Muscle of leg (tissue), 3 donors: ENCODE measurements at regions not wholly inside any gene's neighbourhood (a gene's known extent, or its start where the extent isn't known, plus 50 kb on each side); places are given as distances from the start of the nearest gene placed in this dataset.

Experiments
- DNase-seq: peaks from one replicate; pipeline ENCODE4 v3.0.0; 2013
- H3K27ac ChIP-seq: one replicate; pipeline ENCODE4 v1.5.1; 2013; ENCODE audit warnings: mild to moderate bottlenecking, low read length, control low read depth
- H3K27me3 ChIP-seq: one replicate; pipeline ENCODE4 v1.6.1; 2013; ENCODE audit warnings: low read length; ENCODE audit not compliant: control insufficient read depth, insufficient read depth
- H3K36me3 ChIP-seq: one replicate; pipeline ENCODE4 v1.6.1; 2013; ENCODE audit warnings: low read length; ENCODE audit not compliant: control insufficient read depth, insufficient read depth
- H3K4me1 ChIP-seq: one replicate; pipeline ENCODE4 v1.6.1; 2013; ENCODE audit warnings: low read length; ENCODE audit not compliant: control insufficient read depth, insufficient read depth
- H3K4me3 ChIP-seq: one replicate; pipeline ENCODE4 v1.5.1; 2013; ENCODE audit warnings: low read length, control low read depth
- H3K9me3 ChIP-seq: replicated peaks from 2 replicates; pipeline ENCODE4 v1.6.1; 2013; ENCODE audit warnings: low read depth, low read length; ENCODE audit not compliant: control insufficient read depth
- WGBS: methylation state at CpG from one replicate; pipeline ENCODE4 v1.1.5; 2013; ENCODE audit warnings: missing lambda C conversion rate; ENCODE audit not compliant: insufficient coverage; 5-methylcytosine and 5-hydroxymethylcytosine counted together

DNA sequence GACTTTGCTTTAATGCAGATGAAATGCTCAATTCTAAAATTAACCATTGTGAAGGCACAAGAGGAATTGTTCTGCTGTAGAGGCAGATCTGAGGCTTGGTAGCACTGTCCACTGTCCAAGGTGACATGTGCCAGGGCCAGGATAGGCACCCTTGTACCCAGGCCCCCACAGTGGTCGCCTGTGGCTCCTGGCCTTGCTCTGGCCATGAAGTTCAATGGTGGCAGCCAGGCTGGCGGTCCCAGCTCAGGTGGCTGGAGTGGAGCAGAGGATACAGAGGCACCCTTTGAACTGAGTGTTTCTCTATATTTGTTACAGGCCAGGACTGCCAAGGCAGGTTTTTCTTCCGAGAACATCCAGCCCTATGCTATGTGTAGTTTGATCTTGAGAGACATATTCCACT is 102.6 kb downstream of the PTGS2 start:
- 100% methylated on average over 1 of the region's 3 CpGs for WGBS
- Histone ChIP-seq H3K36me3 (no peaks in the 10 kb centered on the region), H3K27ac (no peak overlapping the region), H3K4me1 (no peaks in the 10 kb centered on the region), H3K4me3 (no peak overlapping the region), H3K27me3 (no peaks in the 10 kb centered on the region), H3K9me3 (no peaks in the 10 kb centered on the region)
- DNase-seq, result no peak

DNA sequence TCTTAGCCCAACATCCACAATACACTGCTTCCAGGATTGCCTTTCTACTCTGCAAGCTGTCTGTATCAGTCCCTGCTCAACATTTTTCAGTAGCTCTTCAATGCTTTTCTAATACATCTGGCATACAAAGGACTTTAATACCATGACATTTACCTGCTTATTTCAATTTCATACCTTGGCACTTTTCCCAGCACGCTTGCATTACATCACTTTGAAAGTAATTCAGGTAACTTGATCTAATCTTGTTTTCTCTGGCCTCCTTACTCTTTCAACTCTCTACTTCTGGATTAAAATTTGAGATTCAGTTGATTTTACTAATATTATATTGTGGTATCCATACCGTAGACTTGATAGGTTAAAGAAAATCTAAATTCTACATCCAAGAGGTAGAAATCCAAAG is 103.0 kb downstream of the PTGS2 start:
- Histone ChIP-seq H3K36me3 (no peaks in the 10 kb centered on the region), H3K27me3 (no peaks in the 10 kb centered on the region), H3K9me3 (no peaks in the 10 kb centered on the region), H3K27ac (no peak overlapping the region), H3K4me3 (no peak overlapping the region), H3K4me1 (no peaks in the 10 kb centered on the region)
- no peak for DNase-seq
- no CpG with 5 or more reads among the region's 2 CpGs for WGBS

DNA sequence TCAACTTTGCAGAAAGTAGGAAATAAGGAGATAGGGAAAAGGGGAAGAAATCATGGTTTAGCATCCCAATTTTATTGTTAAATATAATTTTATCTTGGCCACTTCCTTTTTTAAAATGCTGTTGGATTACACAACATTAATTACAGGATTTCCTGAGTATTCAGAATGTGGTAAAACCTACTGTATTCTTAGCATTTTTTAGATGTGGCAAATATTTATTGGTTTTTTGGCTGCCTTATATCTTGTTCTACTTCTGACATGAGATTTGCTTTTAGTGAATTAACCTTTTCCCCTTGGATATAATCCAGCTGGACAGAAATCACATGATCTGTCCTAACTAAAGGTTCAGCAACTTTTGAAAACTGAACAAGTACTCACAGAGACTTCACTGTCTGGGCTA is 104.9 kb downstream of the PTGS2 start:
- H3K4me3 ChIP-seq, result no peak overlapping the region
- H3K27ac ChIP-seq, result peak overlapping the region; percentile 38
- H3K27me3 ChIP-seq, result no peaks in the 10 kb centered on the region
- DNase-seq, result peak; percentile 56
- H3K4me1 ChIP-seq, result no peaks in the 10 kb centered on the region
- H3K9me3 ChIP-seq, result no peaks in the 10 kb centered on the region
- no peaks in the 10 kb centered on the region for H3K36me3 ChIP-seq

DNA sequence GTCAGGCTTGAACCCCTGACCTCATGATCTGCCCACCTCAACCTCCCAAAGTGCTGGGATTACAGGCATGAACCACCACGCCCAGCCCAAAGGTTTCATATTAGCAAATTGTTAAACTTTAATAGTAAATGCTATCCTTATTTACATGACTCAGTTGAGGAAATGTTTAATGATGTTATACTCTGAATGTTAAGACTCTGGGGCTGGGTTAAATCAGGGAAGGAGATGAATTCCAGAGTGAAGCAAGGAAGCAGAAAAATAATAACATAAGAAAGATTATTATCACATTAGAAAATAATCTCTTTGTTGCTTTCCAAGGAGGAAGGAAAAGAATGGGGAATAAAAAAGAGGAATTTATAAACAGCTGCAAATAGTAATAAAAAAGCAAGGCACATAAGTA is 105.3 kb downstream of the PTGS2 start:
- no CpG with 5 or more reads among the region's 1 CpG for WGBS
- no peak for DNase-seq
- Histone ChIP-seq H3K27ac (no peak overlapping the region), H3K27me3 (no peaks in the 10 kb centered on the region), H3K36me3 (no peaks in the 10 kb centered on the region), H3K4me1 (no peaks in the 10 kb centered on the region), H3K9me3 (no peaks in the 10 kb centered on the region), H3K4me3 (no peak overlapping the region)

DNA sequence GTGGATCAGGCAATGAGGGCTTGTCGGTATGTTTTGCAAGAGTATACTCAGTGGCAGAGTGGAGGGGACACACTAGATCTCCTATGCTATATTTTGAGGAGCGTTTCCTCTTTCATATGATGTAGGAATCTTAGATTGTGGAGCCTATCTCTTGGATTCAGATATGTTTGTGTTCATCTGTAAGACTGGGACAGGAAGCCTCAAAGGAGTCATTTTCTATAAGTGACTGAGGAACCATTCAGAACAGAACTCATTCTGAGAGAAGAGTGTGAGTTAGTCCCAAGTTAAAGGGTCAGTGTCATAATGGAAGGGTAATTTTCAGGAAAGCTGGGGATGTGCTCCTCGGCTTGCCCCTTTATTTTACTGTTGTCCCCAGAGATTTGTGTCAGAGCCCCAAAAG is 107.7 kb downstream of the PTGS2 start:
- no peak for DNase-seq
- no peak overlapping the region for H3K27ac ChIP-seq
- H3K4me3 ChIP-seq, result no peak overlapping the region
- WGBS, result 90% methylated on average over 3 of the region's 3 CpGs
- no peaks in the 10 kb centered on the region for H3K27me3 ChIP-seq
- no peaks in the 10 kb centered on the region for H3K36me3 ChIP-seq
- H3K9me3 ChIP-seq, result no peaks in the 10 kb centered on the region
- no peaks in the 10 kb centered on the region for H3K4me1 ChIP-seq

DNA sequence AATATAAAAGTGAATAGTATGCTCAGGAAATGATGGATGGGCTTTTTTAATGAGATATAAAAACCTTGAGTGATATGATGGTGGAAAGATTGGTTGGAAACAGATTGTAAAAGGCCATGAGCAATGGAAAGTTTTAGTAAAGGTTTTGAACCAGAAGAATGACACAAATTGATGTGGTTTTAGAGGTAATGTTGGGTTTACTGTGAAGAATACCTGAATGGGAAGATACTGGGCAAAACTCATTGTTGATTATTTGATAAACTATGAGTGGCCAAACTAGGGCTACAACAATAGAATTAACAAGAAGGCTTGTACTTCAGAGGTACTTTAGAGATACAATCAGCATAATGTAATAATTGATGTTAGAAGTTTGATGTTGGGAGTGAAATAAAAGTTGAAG is 108.5 kb downstream of the PTGS2 start:
- DNase-seq, result no peak
- no peaks in the 10 kb centered on the region for H3K27me3 ChIP-seq
- H3K27ac ChIP-seq, result no peak overlapping the region
- no peaks in the 10 kb centered on the region for H3K36me3 ChIP-seq
- H3K4me1 ChIP-seq, result no peaks in the 10 kb centered on the region
- H3K4me3 ChIP-seq, result no peak overlapping the region
- H3K9me3 ChIP-seq, result no peaks in the 10 kb centered on the region

DNA sequence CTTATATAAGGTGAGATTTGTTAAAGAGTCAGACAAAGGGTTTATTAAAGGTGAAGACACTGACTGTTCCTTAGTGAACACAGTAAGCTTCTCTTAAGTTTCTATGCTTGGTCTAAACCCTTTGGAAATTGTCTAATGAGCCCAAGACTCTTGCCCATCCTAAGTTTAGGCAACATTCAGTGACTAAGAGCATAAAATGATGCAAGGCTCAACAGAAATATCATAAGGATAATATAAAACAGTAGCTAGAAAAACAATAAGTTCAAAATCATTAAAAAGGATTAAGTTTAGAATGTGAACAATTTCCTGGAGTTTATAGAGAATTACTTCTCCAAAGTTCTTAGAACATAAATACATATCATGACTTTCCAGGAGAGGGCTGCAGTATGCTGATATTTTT is 108.9 kb upstream of the PDC start:
- Histone ChIP-seq H3K27ac (no peak overlapping the region), H3K27me3 (no peaks in the 10 kb centered on the region), H3K9me3 (no peaks in the 10 kb centered on the region), H3K4me3 (no peak overlapping the region), H3K36me3 (no peaks in the 10 kb centered on the region), H3K4me1 (no peaks in the 10 kb centered on the region)
- DNase-seq, result no peak

DNA sequence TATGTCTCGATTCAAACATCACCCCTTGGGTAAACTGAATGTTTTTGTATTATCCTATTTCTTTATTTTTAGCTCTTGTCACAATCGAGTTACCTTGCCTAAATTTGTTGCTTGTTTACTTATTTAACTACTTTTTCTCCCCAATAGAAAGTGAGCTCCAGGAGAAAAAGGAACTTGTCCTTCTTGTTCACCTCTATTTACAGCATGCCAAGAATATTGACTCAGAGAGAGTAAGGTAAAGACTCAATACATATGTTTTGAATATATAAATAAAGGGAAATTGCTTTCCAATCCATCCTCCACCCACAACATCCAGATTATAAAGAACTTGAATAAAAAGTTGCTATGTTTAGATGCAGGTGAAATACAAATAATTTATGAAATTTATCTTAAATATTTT is 107.3 kb upstream of the PDC start:
- Histone ChIP-seq H3K4me3 (no peak overlapping the region), H3K36me3 (no peaks in the 10 kb centered on the region), H3K4me1 (no peaks in the 10 kb centered on the region), H3K27ac (no peak overlapping the region), H3K9me3 (no peaks in the 10 kb centered on the region), H3K27me3 (no peaks in the 10 kb centered on the region)
- no CpG with 5 or more reads among the region's 2 CpGs for WGBS
- no peak for DNase-seq

DNA sequence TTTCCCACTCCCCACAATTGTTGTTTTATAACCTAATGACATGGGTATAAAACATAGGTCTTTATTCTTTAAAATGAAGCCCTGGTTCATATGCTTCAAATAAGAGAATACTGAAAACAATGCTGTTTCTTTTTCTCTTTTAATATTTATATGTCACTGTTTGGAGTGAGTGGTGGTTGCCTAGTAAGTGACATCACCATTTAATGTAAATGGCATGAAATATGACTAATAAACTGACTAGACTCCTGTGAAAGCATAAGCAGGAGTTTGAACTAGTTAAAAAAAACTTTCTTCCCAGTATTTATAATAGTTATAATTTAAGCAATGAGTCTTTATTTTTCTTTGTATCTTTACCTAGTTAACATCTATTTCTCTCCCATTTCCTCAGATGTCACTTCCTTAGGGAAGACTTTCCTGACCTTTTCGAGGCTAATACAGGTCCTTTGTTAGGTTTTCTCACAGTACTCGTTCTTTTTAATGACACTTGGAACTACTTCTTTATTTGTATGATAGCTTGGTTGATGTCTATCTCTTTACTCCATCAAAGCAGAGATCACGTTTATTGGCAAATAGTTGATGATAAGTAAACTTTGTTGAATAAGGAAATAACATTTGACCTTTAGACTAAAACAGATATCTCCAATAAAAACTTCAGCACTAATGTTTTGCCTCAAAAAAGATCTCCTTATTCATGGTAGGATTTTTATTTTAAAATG is 105.4 kb upstream of the PDC start:
- no peaks in the 10 kb centered on the region for H3K36me3 ChIP-seq
- no peak overlapping the region for H3K27ac ChIP-seq
- no peak overlapping the region for H3K4me3 ChIP-seq
- no peaks in the 10 kb centered on the region for H3K4me1 ChIP-seq
- WGBS, result no CpG with 5 or more reads among the region's 3 CpGs
- DNase-seq, result no peak
- no peaks in the 10 kb centered on the region for H3K9me3 ChIP-seq
- H3K27me3 ChIP-seq, result no peaks in the 10 kb centered on the region

DNA sequence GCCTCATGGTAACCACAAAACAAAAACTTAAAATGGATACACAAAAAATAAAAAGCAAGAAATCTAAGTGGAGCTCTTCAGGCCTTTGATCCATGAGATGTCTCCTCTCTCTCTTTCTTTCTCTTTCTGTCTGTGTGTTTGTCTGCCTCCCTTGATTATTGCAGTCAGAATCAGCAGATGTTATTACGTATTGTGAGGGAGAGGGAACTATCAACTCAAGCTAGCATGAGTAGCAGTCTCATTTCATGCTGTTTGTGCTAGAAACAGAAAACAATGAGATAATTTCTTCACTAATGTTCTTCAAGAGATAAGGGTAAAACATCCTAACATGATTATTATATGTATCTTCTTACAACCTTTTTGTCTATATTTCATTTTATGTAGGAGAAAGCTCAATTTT is 103.7 kb upstream of the PDC start:
- peak; percentile 83 for DNase-seq
- Histone ChIP-seq H3K27me3 (no peaks in the 10 kb centered on the region), H3K9me3 (no peaks in the 10 kb centered on the region), H3K27ac (peak overlapping the region; percentile 57), H3K36me3 (no peaks in the 10 kb centered on the region), H3K4me1 (no peaks in the 10 kb centered on the region), H3K4me3 (no peak overlapping the region)
- no CpG with 5 or more reads among the region's 1 CpG for WGBS

DNA sequence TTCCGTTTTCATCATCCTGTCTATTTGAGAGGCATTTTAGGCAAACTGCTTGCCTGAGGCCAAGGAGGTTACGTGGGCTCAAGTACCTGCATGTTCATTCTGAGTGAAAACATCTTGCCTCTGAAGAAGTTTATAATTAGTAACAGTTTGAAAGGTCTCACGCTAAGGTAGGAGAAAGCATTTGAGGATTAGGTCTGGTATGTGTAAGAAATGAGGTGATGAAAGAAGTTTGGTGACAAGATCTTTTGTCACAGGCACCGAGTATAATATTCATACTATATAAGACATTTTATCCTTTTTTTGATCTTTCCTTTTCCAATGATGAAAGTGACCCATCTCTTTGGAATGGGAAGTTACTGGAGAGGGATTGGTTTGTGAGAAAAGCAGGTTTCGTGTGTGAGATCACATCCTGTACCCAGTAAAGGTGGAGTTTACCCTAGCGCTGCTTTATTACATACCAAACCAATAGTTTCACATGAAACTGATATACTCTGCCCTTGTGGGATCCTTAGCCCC is 98.7 kb upstream of the PDC start:
- Histone ChIP-seq H3K27me3 (no peaks in the 10 kb centered on the region), H3K9me3 (no peaks in the 10 kb centered on the region), H3K27ac (no peak overlapping the region), H3K4me3 (no peak overlapping the region), H3K36me3 (no peaks in the 10 kb centered on the region), H3K4me1 (no peaks in the 10 kb centered on the region)
- WGBS, result 63% methylated on average over 1 of the region's 6 CpGs
- DNase-seq, result no peak
